RWPE2 (cell line): ENCODE measurements at regions not wholly inside any gene's neighbourhood (a gene's known extent, or its start where the extent isn't known, plus 50 kb on each side); places are given as distances from the start of the nearest gene placed in this dataset.

ENCODE experiments used
- ATAC-seq: fragments of 200-7000 bp; cut with Tn5 transposase; 3 replicates; pipeline ENCODE4 v1.9.1; 2021; ENCODE audit warnings: low read depth
- DNase-seq: peaks from one replicate; pipeline ENCODE4 v3.0.0-alpha.2; 2020; ENCODE audit warnings: low spot score
- H3K27ac ChIP-seq: fragments of 450-650 bp; 2 replicates; pipeline ENCODE4 v1.5.1; 2017; ENCODE audit warnings: mild to moderate bottlenecking; ENCODE audit not compliant: poor library complexity, severe bottlenecking
- H3K27me3 ChIP-seq: fragments of 250-450 bp; sonication (Bioruptor Pico); 2 replicates; pipeline ENCODE4 v1.5.1; 2021; ENCODE audit warnings: mild to moderate bottlenecking, moderate library complexity; ENCODE audit not compliant: insufficient read depth, poor library complexity, severe bottlenecking
- H3K36me3 ChIP-seq: fragments of 250-450 bp; sonication (Bioruptor Pico); 2 replicates; pipeline ENCODE4 v1.5.1; 2020; ENCODE audit warnings: low read depth, mild to moderate bottlenecking, moderate library complexity
- H3K4me1 ChIP-seq: fragments of 250-450 bp; sonication (Bioruptor Pico); 2 replicates; pipeline ENCODE4 v1.5.1; 2021; ENCODE audit warnings: mild to moderate bottlenecking, moderate library complexity; ENCODE audit not compliant: insufficient read depth, poor library complexity, severe bottlenecking
- H3K4me3 ChIP-seq: fragments of 250-450 bp; sonication (Bioruptor Pico); 2 replicates; pipeline ENCODE4 v1.5.1; 2021; ENCODE audit warnings: mild to moderate bottlenecking, moderate library complexity; ENCODE audit not compliant: severe bottlenecking
- H3K9me3 ChIP-seq: fragments of 250-450 bp; sonication (Bioruptor Pico); 2 replicates; pipeline ENCODE4 v1.5.1; 2021; ENCODE audit warnings: mild to moderate bottlenecking, moderate library complexity; ENCODE audit not compliant: severe bottlenecking
- TF ChIP-seq, protein P1 (sequence below): fragments of 450-650 bp; IDR thresholded peaks from one replicate; pipeline ENCODE4 v1.5.1; 2017; ENCODE audit warnings: mild to moderate bottlenecking, moderate library complexity; ENCODE audit not compliant: poor library complexity, severe bottlenecking

DNA sequence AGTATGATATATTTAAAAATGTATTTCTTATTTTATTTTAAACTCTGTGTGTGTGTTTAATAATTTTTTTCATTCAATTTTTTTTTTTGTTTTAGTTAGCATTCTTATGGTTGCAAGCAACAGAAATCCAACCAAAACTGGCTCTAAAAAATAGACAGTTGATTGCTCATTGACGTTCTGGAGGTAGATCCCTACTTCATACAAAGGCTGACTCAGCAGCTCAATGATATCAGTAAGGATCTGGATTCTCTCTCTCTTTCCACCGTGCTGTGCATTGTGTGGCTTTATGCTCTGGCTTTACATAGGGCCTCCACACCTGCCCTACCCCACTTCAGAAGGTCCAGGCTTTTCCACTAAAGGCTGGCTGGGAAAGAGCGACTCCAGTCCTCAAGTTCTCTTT, 117.8 kb downstream of the UCHL1 start:
- Histone ChIP-seq H3K9me3 (peaks cover 3% of the 10 kb centered on the region), H3K36me3 (peaks cover 29% of the 10 kb centered on the region), H3K27me3 (no peaks in the 10 kb centered on the region), H3K4me1 (peaks cover 13% of the 10 kb centered on the region), H3K27ac (no peak overlapping the region), H3K4me3 (no peak overlapping the region)
- TF ChIP-seq, protein P1, sequence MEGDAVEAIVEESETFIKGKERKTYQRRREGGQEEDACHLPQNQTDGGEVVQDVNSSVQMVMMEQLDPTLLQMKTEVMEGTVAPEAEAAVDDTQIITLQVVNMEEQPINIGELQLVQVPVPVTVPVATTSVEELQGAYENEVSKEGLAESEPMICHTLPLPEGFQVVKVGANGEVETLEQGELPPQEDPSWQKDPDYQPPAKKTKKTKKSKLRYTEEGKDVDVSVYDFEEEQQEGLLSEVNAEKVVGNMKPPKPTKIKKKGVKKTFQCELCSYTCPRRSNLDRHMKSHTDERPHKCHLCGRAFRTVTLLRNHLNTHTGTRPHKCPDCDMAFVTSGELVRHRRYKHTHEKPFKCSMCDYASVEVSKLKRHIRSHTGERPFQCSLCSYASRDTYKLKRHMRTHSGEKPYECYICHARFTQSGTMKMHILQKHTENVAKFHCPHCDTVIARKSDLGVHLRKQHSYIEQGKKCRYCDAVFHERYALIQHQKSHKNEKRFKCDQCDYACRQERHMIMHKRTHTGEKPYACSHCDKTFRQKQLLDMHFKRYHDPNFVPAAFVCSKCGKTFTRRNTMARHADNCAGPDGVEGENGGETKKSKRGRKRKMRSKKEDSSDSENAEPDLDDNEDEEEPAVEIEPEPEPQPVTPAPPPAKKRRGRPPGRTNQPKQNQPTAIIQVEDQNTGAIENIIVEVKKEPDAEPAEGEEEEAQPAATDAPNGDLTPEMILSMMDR, result no peak
- ATAC-seq (no peak), DNase-seq (no peak)

DNA sequence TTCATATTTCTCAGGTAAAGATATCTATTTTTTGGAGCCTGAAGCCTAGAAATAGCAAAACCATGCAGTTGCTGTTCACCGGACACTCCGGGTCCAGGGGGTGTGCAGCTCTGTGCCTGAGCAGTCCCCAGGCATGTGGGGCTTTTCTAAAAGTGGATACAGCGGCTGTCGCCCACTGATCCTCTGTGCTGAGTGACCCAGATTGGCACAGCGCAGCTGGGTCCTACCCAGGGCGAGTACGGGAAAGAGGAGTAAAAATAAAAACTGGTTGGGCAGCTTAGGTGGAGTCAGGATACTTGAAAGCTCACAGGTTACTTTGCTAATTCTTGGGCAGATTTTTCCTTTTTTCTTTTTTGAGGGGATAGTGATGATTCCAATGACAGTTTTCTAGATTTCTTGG, 118.8 kb downstream of the UCHL1 start:
- H3K36me3 ChIP-seq, result peaks cover 30% of the 10 kb centered on the region

GRCh38 chr4:41377196-41377595, 120.5 kb downstream of the UCHL1 start:
- H3K9me3 ChIP-seq, result peaks cover 3% of the 10 kb centered on the region
- H3K4me3 ChIP-seq, result no peak overlapping the region
- no peak overlapping the region for H3K27ac ChIP-seq
- ATAC-seq (no peak), DNase-seq (no peak)
- TF ChIP-seq, protein P1, result no peak
- H3K27me3 ChIP-seq, result no peaks in the 10 kb centered on the region
- H3K36me3 ChIP-seq, result peaks cover 37% of the 10 kb centered on the region
- H3K4me1 ChIP-seq, result peaks cover 13% of the 10 kb centered on the region

More for the DNA sequence above, 118.8 kb downstream of the UCHL1 start:
- Histone ChIP-seq H3K4me3 (no peak overlapping the region), H3K27me3 (no peaks in the 10 kb centered on the region), H3K4me1 (peaks cover 13% of the 10 kb centered on the region), H3K9me3 (peaks cover 3% of the 10 kb centered on the region), H3K27ac (peak overlapping the region; percentile 3)
- ATAC-seq, result peak; percentile 63; the same call in 2 of the 3 replicates
- DNase-seq, result no peak
- TF ChIP-seq, protein P1, result no peak

DNA sequence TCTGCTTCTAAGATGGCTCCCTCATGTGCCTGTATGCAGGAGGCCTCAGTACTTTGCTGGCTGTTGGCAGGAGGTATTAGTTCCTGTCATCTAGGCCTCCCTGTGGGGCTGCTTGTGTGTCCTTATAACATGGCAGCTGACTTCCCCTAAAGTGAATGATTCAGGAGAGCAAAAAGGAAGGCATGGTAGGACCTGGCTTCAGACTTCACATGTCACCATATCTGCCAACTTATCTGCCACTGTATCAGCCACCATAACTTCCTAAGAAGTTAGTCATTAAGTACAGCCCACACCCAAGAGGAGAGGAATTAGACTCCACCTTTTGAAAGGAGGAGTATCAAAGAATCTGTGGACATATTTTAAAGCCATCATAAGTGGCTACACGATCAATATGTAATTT, 122.5 kb downstream of the UCHL1 start:
- H3K27ac ChIP-seq, result no peak overlapping the region
- ATAC-seq (0 out of 3 replicates have a peak, but pooled peaks have one; percentile 37), DNase-seq (no peak)
- no peak overlapping the region for H3K4me3 ChIP-seq
- H3K4me1 ChIP-seq, result peaks cover 13% of the 10 kb centered on the region
- TF ChIP-seq, protein P1, result no peak
- H3K27me3 ChIP-seq, result no peaks in the 10 kb centered on the region
- peaks cover 37% of the 10 kb centered on the region for H3K36me3 ChIP-seq
- peaks cover 3% of the 10 kb centered on the region for H3K9me3 ChIP-seq

GRCh38 chr4:41380511-41381157, 123.9 kb downstream of the UCHL1 start:
- peaks cover 3% of the 10 kb centered on the region for H3K9me3 ChIP-seq
- no peak overlapping the region for H3K4me3 ChIP-seq
- H3K36me3 ChIP-seq, result peaks cover 28% of the 10 kb centered on the region
- peak; percentile 56; the same call in 2 of the 3 replicates for ATAC-seq
- peak overlapping the region; percentile 17 for H3K27ac ChIP-seq
- TF ChIP-seq, protein P1, result no peak
- no peaks in the 10 kb centered on the region for H3K27me3 ChIP-seq
- no peak for DNase-seq
- peaks cover 11% of the 10 kb centered on the region for H3K4me1 ChIP-seq
